Erythroblast (primary cell): ENCODE measurements at regions not wholly inside any gene's neighbourhood (a gene's known extent, or its start where the extent isn't known, plus 50 kb on each side); places are given as distances from the start of the nearest gene placed in this dataset.
"Not testable (repeated sequence)": the region's sequence is repeated elsewhere in the genome, so short reads cannot be mapped to it uniquely, and the experiment has no call there.

Experiments
- DNase-seq, 2 experiments: peaks; one replicate each; lab custom pipeline; 2025; lab: John Stamatoyannopoulos, UW
- GATA1 ChIP-seq: IDR thresholded peaks from 2 replicates; pipeline ENCODE4 v1.6.1; 2011; ENCODE audit warnings: low read depth, mild to moderate bottlenecking, control low read depth, low read length, moderate library complexity
- POLR2A ChIP-seq: IDR thresholded peaks from 2 replicates; pipeline ENCODE4 v1.6.1; 2011; ENCODE audit warnings: mild to moderate bottlenecking, low read length

DNA sequence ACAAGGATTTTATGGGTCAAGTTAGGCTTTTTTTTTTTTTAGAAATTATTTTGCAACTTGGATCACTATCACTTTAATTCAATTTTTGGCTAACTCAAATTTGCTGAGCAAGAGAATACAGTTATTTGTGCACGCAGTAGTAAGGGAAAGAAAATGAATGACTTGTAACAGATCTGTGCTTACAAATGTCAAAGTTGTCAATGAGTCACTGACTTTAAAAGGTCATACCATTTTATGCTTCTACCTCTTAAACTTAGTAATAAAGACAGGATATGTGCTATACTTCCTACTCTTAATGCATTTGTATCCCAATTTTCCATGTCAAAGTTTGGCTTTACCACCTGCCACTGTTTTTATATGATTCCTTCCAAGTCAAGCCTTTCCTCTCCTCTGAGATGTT lies 131.1 kb upstream of the FBXO33 start:
- DNase-seq: no peak
- no peak for TF ChIP-seq POLR2A
- no peak for TF ChIP-seq GATA1

DNA sequence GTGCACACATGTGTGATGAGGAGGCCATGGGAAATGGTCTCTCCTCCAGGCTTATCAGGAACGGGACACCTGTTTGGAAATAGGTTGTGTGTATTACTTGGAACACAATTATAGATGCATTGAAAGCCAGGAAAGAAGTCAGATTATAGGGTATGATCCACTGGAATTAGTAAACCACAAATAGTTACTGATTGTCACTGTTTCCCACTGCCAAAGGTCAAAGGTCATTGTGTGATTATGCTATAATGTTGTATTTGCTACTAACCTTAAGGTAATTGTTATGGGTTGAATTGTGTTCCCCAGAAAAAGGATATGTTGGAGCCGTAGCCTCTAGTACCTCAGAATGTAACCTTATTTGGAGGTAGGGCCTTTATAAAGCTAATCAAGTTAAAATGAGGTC lies 129.9 kb upstream of the FBXO33 start:
- TF ChIP-seq POLR2A (no peak), GATA1 (no peak)
- no peak for DNase-seq

DNA sequence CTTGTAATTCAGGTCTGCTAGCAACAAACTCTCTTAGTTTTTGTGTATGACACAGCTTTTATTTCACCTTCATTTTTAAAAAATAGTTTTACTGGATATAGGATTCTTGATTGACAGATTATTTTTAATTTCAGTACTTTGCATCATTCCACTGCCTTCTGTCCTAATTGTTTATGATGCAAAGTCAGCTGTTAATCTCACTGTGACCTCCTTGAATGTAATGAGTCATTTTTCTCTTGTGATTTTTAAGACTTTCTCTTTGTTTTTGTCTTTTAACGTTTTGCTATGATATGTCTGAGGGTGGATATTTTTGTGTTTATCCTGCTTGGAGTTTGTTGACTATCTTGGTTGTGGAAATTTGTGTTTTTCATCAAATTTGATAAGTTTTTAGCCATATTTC lies 126.3 kb upstream of the FBXO33 start:
- DNase-seq: no peak
- TF ChIP-seq GATA1 (no peak), POLR2A (no peak)

DNA sequence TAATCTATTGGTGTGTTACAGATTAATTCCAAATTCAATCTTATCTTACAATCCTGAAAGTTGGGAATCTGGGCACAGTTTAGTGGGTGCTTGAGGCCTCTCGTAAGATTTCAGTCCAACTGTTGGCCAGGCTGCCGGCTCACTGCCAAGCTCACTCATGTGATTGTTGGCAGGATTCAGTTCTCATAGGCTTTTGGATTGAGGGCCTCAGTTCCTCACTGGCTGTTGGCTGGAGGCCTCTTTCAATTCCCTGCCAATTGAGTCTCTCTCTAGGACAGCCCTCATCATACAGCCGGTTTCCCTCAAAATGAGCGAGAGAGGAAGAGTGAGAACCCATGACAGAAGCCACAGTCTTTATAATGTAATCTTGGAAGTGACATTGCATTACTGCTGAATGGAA lies 123.5 kb upstream of the FBXO33 start:
- TF ChIP-seq GATA1 (no peak), POLR2A (no peak)
- DNase-seq: no peak

DNA sequence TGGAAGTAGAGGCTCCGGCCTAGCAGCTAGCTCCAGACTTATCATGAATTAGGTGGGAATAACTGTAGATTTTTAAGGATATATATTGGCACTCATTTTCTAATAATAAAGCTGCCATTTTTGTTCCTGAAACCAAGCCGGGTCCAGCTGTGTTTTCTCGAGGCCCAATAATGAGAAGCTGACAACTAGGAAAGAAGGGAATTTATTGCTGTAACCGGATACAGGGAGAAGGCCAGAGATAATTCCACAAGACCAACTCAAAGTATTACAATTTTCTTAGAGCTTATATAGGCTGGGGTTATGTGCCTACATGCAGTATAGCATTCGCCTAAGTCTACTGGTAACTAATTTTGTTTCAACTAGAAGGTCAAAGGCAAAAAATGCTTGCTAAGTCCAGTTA lies 122.3 kb upstream of the FBXO33 start:
- TF ChIP-seq GATA1: no peak
- no peak for DNase-seq

DNA sequence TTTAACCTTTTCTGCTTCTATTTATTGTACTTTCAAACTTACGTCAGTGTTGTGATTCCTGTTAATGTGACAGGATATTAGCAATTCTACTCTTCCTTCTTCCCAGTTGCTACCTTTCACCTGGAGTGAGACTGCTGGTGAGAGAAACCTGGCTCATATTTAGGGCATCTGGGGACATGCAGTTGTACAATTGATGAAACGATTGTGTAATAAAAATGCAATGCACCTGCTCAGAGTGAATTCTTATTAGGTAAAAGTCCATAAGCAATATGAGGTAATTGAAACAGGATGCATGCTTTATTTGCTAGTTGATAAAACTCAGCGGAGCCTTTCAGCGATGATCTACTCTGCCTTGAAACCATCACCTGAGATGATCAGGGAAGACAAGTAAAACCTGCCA lies 116.1 kb upstream of the FBXO33 start:
- no peak for TF ChIP-seq POLR2A
- no peak for TF ChIP-seq GATA1
- no peak for DNase-seq

DNA sequence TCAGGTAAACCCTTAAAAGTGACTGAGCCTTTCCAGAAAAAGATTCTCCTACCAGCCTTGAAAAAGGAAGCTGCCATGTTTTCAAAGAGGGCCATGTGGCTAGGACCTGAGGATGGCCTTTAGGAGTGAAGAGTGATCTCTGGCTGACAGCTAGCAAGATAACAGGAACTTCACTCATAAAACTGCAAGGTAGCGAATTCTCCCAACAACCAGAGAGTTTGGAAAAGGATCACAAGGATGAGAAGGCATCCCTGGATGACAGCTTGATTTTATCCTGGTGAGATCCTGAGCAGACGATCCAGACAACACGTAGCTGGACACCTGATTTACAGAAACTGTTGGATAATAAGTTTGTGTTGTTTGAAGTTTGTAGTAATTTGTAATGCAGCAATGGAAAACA lies 115.6 kb upstream of the FBXO33 start:
- no peak for TF ChIP-seq GATA1
- no peak for TF ChIP-seq POLR2A
- no peak for DNase-seq

DNA sequence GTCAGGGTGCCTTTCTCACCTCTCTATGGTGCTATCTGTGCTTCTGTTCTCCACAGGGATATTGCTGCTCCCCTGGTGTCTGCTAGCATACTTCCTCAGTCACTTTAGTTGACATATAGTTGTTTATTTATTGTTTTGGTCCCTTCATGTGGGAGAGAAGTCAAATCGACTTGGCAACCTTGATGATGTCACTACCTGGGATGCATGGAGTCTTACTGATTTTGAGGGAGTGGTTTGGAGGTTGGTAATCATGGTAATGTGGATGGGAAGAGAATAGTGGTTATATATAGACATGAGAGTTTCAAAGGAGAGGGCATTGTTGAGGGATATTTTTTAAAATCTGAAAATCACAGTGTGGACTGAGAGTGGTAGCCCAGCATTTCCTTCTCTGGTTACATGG lies 73.6 kb upstream of the FBXO33 start:
- TF ChIP-seq POLR2A (no peak), GATA1 (no peak)
- no peak for DNase-seq

DNA sequence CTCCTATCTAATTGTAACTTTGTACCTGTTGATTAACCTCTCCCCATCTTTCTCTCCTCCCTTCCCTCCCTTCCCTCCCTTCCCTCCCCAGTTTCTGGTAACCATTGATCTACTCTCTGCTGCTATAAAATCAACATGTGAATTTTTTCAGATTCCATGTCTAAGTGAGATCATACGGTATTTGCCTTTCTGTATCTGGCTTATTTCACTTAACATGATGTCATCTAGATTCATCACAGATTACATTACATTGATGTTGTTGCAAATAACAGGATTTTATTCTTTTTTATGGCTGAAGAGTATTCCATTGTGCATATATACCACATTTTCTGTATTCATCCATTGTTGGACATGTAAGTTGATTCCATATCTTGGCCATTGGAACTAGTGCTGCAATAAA lies 68.0 kb upstream of the FBXO33 start:
- DNase-seq: no peak
- no peak for TF ChIP-seq POLR2A
- TF ChIP-seq GATA1: no peak

DNA sequence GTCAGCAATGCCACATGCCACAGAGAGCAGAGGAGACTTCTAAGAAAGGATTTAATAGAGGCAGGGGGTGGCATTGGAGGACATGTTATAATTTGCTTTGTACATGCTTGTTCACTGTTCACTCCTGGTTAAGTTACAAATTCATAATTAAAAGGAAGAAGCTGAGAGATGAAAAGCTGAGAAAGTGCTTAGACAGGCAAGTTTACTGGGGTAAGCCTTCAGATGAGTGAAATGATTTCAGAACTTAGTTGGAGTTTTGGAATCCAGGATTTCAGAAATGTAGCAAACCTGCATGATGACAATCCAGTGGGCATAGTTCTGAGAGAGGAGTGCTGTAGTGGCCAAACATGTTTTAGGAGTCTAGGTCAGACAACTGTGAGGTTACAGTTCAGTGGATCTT lies 67.3 kb upstream of the FBXO33 start:
- TF ChIP-seq POLR2A: no peak
- no peak for TF ChIP-seq GATA1
- no peak for DNase-seq

DNA sequence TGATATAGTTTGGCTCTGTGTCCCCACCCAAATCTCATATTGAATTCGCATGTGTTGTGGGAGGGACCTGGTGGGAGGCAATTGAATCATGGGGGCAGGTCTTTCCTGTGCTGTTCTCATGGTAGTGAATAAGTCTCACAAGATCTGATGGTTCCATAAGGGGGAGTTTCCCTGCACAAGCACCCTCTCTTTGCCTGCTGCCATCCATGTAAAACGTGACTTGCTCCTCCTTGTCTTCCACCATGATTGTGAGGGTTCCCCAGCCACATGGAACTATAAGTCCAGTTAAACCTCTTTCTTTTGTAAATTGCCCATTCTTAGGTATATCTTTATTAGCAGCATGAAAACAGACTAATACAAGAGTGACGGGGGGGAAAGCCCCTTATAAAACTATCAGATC lies 65.4 kb upstream of the FBXO33 start:
- not testable (repeated sequence) for DNase-seq

DNA sequence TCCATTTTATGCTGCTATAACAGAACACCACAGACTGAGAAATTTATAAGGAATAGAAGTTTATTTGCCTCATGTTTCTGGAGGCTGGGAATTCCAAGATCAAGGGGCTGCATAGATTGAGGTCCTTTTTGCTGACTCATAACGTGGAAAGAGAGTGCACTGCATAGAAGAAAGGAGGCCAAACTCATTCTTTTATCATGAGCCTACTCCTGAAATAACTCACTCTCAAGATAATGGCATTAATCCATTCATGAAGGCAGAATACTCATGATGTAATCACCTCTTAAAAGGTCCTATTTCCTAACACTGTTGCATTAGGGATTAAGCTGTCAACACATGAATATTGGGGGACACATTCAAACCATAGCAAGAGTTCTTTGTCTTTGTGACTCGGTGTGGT lies 60.0 kb upstream of the FBXO33 start:
- TF ChIP-seq GATA1: no peak
- TF ChIP-seq POLR2A: no peak
- no peak for DNase-seq

DNA sequence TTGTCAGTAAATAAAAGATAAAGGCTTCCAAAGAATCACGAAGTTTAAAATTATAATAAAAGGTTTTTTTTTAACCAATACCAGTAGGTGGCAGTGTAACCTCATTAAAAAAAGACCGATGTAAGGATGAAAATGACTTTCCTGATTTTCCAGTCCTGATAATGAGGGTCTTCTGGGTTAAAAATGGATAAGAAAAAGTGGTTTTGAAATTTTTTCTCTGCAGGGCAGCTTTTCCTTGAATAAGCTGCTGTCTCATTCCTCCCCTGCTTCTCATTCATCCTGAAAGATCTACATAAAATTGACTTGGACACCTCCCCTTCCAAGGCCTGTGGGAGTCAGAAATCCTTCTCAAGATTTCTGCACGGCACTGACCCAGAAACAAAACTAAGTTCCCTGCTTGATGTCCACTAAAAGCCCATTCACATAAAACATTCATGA lies 58.9 kb upstream of the FBXO33 start:
- no peak for TF ChIP-seq POLR2A
- no peak for TF ChIP-seq GATA1
- peak; percentile 14 to 59 for DNase-seq

DNA sequence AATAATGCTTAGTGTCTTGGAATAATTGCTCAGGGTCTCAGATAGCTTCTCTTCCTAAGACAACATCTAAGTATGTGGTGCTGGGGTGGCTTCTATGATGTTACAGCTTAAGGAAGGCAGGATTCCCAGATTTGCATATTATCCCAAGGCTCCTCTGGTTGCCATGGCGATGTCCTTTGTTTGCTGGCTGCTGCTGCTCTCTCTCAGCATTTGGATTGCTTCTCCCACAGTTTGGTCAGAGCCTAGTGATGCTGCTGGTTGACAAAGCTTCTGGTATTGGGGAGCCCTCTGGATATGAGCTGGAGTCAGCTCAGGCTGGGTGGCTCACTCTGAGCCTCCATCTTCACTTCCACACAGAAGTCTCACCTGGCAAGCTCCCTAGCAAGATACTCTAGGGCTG lies 56.4 kb upstream of the FBXO33 start:
- no peak for DNase-seq
- no peak for TF ChIP-seq POLR2A
- no peak for TF ChIP-seq GATA1

DNA sequence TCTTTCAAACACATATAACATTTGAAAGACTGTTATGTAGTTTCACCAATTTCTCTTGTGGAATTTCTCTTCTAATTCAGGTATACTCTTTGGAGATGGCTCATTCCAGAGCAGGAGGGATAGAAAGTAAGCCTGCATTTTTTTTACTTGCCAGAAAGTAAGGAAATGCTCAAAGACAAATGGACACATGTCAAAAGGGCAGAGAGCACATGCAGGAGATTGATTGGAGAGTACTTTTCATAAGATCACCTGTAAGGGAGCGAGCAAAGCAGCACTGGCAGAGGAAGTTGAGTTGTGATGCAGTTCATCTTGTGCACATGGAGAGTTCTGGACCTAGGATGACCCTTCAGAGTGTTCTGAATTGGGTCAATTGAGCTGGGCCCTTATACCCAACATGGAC lies 51.4 kb upstream of the FBXO33 start:
- DNase-seq: no peak
- TF ChIP-seq POLR2A: no peak
- no peak for TF ChIP-seq GATA1
